GM21447 (cell line): ENCODE measurements at regions not wholly inside any gene's neighbourhood (a gene's known extent, or its start where the extent isn't known, plus 50 kb on each side); places are given as distances from the start of the nearest gene placed in this dataset.

ENCODE experiments used
- ATAC-seq: cut with Tn5 transposase; IDR thresholded peaks from one replicate; pipeline ENCODE4 v1.9.1; 2021; ENCODE audit not compliant: unreplicated experiment

GRCh38 chr6:1257778-1258177, 54.1 kb upstream of the FOXQ1 start:
- no peak for ATAC-seq

- no peak for ATAC-seq
Measured at GRCh38 chr6:1256435-1257008, 55.4 kb upstream of the FOXQ1 start.

- ATAC-seq = no peak
Measured at GRCh38 chr6:1255636-1256365, 56.1 kb upstream of the FOXQ1 start.

GRCh38 chr6:1254326-1254725, 57.6 kb upstream of the FOXQ1 start:
- no peak for ATAC-seq

- ATAC-seq = no peak
Measured at GRCh38 chr6:1253816-1254215, 58.1 kb upstream of the FOXQ1 start.

- no peak for ATAC-seq
Measured at GRCh38 chr6:1251198-1252155, 60.4 kb upstream of the FOXQ1 start.

GRCh38 chr6:1250489-1251197, 61.3 kb upstream of the FOXQ1 start:
- ATAC-seq = no peak

GRCh38 chr6:1247894-1248293, 64.0 kb upstream of the FOXQ1 start:
- no peak for ATAC-seq

- no peak for ATAC-seq
Measured at GRCh38 chr6:1247056-1247455, 64.8 kb upstream of the FOXQ1 start.

- ATAC-seq = no peak
Measured at GRCh38 chr6:1244941-1245340, 67.0 kb upstream of the FOXQ1 start.

- no peak for ATAC-seq
Measured at GRCh38 chr6:1244278-1244677, 67.6 kb upstream of the FOXQ1 start.

- no peak for ATAC-seq
Measured at GRCh38 chr6:1242446-1242845, 69.5 kb upstream of the FOXQ1 start.

- no peak for ATAC-seq
Measured at GRCh38 chr6:1242021-1242420, 69.9 kb upstream of the FOXQ1 start.

- no peak for ATAC-seq
Measured at GRCh38 chr6:1240766-1241318, 71.1 kb upstream of the FOXQ1 start.

- no peak for ATAC-seq
Measured at GRCh38 chr6:1239805-1240204, 72.1 kb upstream of the FOXQ1 start.

GRCh38 chr6:1238040-1238439, 73.9 kb upstream of the FOXQ1 start:
- no peak for ATAC-seq

- ATAC-seq = no peak
Measured at GRCh38 chr6:1237636-1238035, 74.3 kb upstream of the FOXQ1 start.

- no peak for ATAC-seq
Measured at GRCh38 chr6:1235825-1236224, 76.1 kb upstream of the FOXQ1 start.

- ATAC-seq = no peak
Measured at GRCh38 chr6:1233924-1234323, 78.0 kb upstream of the FOXQ1 start.

GRCh38 chr6:1232578-1232977, 79.3 kb upstream of the FOXQ1 start:
- ATAC-seq = no peak

- ATAC-seq = no peak
Measured at GRCh38 chr6:1231941-1232340, 80.0 kb upstream of the FOXQ1 start.
